ENCODE measurements at regions not wholly inside any gene's neighbourhood (a gene's known extent, or its start where the extent isn't known, plus 50 kb on each side); places are given as distances from the start of the nearest gene placed in this dataset.

GRCh38 chr2:217609952-217610351 lies 392.8 kb downstream of the TNS1 start:
- Histone ChIP-seq H3K9me2 (replicated peaks; ENCODE audit: insufficient read depth, low read length) (no peaks in the 10 kb centered on the region), H4K20me1 (ENCODE audit: low read depth, low read length) (no peaks in the 10 kb centered on the region), H3K4me3 (ENCODE audit: insufficient read depth, low read length, poor library complexity, severe bottlenecking) (no peak overlapping the region), H3K27me3 (ENCODE audit: low read length) (no peaks in the 10 kb centered on the region), H3K27ac (ENCODE audit: low read depth, low read length) (no peak overlapping the region), H2AFZ (ENCODE audit: low read depth, low read length, severe bottlenecking) (no peak overlapping the region), H3K79me2 (ENCODE audit: insufficient read depth, low read length) (no peaks in the 10 kb centered on the region), H3K9ac (ENCODE audit: low read length) (no peak overlapping the region), H3F3A (ENCODE audit: insufficient read depth) (no peaks in the 10 kb centered on the region), H3K4me2 (ENCODE audit: low read depth, low read length, poor library complexity, severe bottlenecking) (no peak overlapping the region), H3K36me3 (ENCODE audit: low read length) (no peaks in the 10 kb centered on the region), H3K9me3 (ENCODE audit: insufficient read depth, low read length) (no peaks in the 10 kb centered on the region)
- TF ChIP-seq EZH2phosphoT487 (conservative IDR thresholded peaks at IDR 0.05; ENCODE audit: low read length) (no peak), CTCF (IDR thresholded peaks at IDR 0.05; ENCODE audit: insufficient read depth, low read length, poor library complexity, severe bottlenecking) (no peak)

GRCh38 chr2:217606296-217606695 lies 396.5 kb downstream of the TNS1 start:
- H3K36me3 ChIP-seq (ENCODE audit: low read length), result no peaks in the 10 kb centered on the region
- no peaks in the 10 kb centered on the region for H4K20me1 ChIP-seq (ENCODE audit: low read depth, low read length)
- no peak overlapping the region for H3K27ac ChIP-seq (ENCODE audit: low read depth, low read length)
- no peak overlapping the region for H2AFZ ChIP-seq (ENCODE audit: low read depth, low read length, severe bottlenecking)
- no peak for TF ChIP-seq CTCF (IDR thresholded peaks at IDR 0.05; ENCODE audit: insufficient read depth, low read length, poor library complexity, severe bottlenecking)
- no peak for TF ChIP-seq EZH2phosphoT487 (conservative IDR thresholded peaks at IDR 0.05; ENCODE audit: low read length)
- no peaks in the 10 kb centered on the region for H3K27me3 ChIP-seq (ENCODE audit: low read length)
- H3K4me2 ChIP-seq (ENCODE audit: low read depth, low read length, poor library complexity, severe bottlenecking), result no peak overlapping the region
- no peaks in the 10 kb centered on the region for H3K9me2 ChIP-seq (replicated peaks; ENCODE audit: insufficient read depth, low read length)
- no peaks in the 10 kb centered on the region for H3F3A ChIP-seq (ENCODE audit: insufficient read depth)
- H3K9ac ChIP-seq (ENCODE audit: low read length), result no peak overlapping the region
- no peaks in the 10 kb centered on the region for H3K9me3 ChIP-seq (ENCODE audit: insufficient read depth, low read length)
- H3K79me2 ChIP-seq (ENCODE audit: insufficient read depth, low read length), result no peaks in the 10 kb centered on the region
- H3K4me3 ChIP-seq (ENCODE audit: insufficient read depth, low read length, poor library complexity, severe bottlenecking), result no peak overlapping the region

- H3K9ac ChIP-seq (ENCODE audit: low read length), result no peak overlapping the region
- H3K4me2 ChIP-seq (ENCODE audit: low read depth, low read length, poor library complexity, severe bottlenecking), result no peak overlapping the region
- TF ChIP-seq CTCF (IDR thresholded peaks at IDR 0.05; ENCODE audit: insufficient read depth, low read length, poor library complexity, severe bottlenecking), result no peak
- TF ChIP-seq EZH2phosphoT487 (conservative IDR thresholded peaks at IDR 0.05; ENCODE audit: low read length), result no peak
- H3K79me2 ChIP-seq (ENCODE audit: insufficient read depth, low read length), result no peaks in the 10 kb centered on the region
- no peaks in the 10 kb centered on the region for H4K20me1 ChIP-seq (ENCODE audit: low read depth, low read length)
- H3K4me3 ChIP-seq (ENCODE audit: insufficient read depth, low read length, poor library complexity, severe bottlenecking), result no peak overlapping the region
- H3K36me3 ChIP-seq (ENCODE audit: low read length), result no peaks in the 10 kb centered on the region
- no peak overlapping the region for H3K27ac ChIP-seq (ENCODE audit: low read depth, low read length)
- no peaks in the 10 kb centered on the region for H3K27me3 ChIP-seq (ENCODE audit: low read length)
- no peak overlapping the region for H2AFZ ChIP-seq (ENCODE audit: low read depth, low read length, severe bottlenecking)
- no peaks in the 10 kb centered on the region for H3K9me3 ChIP-seq (ENCODE audit: insufficient read depth, low read length)
- no peaks in the 10 kb centered on the region for H3F3A ChIP-seq (ENCODE audit: insufficient read depth)
- no peaks in the 10 kb centered on the region for H3K9me2 ChIP-seq (replicated peaks; ENCODE audit: insufficient read depth, low read length)
These were observed 398.1 kb downstream of the TNS1 start for GRCh38 chr2:217604527-217605194.

All from SU-DHL-6 (cell line).